Stimulated activated CD8-positive, alpha-beta memory T cell treated with anti-CD3 and anti-CD28 coated beads, Interleukin-15, amount 100 ng/mL, for 48 hours (primary cell): ENCODE measurements at regions not wholly inside any gene's neighbourhood (a gene's known extent, or its start where the extent isn't known, plus 50 kb on each side); places are given as distances from the start of the nearest gene placed in this dataset.

ENCODE experiments used
- DNase-seq, 2 donors: peaks; one replicate each; pipeline ENCODE4 v3.0.0-alpha.2; 2020; ENCODE audit warnings: low read depth in 2 of 2

GRCh38 chr10:113292086-113292485 is 260.8 kb upstream of the HABP2 start:
- no peak for DNase-seq

- DNase-seq = no peak
Measured at GRCh38 chr10:113292743-113293142, 260.1 kb upstream of the HABP2 start.

GRCh38 chr10:113293167-113293566 is 259.7 kb upstream of the HABP2 start:
- DNase-seq = no peak

GRCh38 chr10:113294868-113295267 is 258.0 kb upstream of the HABP2 start:
- DNase-seq = no peak

GRCh38 chr10:113297226-113297625 is 255.6 kb upstream of the HABP2 start:
- DNase-seq = no peak

- DNase-seq = no peak
Measured at GRCh38 chr10:113298616-113299015, 254.2 kb upstream of the HABP2 start.

GRCh38 chr10:113300201-113300600 is 252.7 kb upstream of the HABP2 start:
- no peak for DNase-seq

GRCh38 chr10:113300617-113301016 is 252.2 kb upstream of the HABP2 start:
- DNase-seq = no peak

- no peak for DNase-seq
Measured at GRCh38 chr10:113301342-113301984, 251.4 kb upstream of the HABP2 start.

- DNase-seq = no peak
Measured at GRCh38 chr10:113302062-113302461, 250.8 kb upstream of the HABP2 start.

GRCh38 chr10:113303544-113304146 is 249.2 kb upstream of the HABP2 start:
- no peak for DNase-seq

GRCh38 chr10:113304726-113305125 is 248.1 kb upstream of the HABP2 start:
- no peak for DNase-seq

GRCh38 chr10:113305871-113306270 is 247.0 kb upstream of the HABP2 start:
- DNase-seq = no peak

- DNase-seq = no peak
Measured at GRCh38 chr10:113309791-113310190, 243.1 kb upstream of the HABP2 start.

GRCh38 chr10:113310347-113310746 is 242.5 kb upstream of the HABP2 start:
- no peak for DNase-seq

GRCh38 chr10:113313048-113313602 is 239.7 kb upstream of the HABP2 start:
- DNase-seq = no peak

GRCh38 chr10:113313722-113314121 is 239.1 kb upstream of the HABP2 start:
- no peak for DNase-seq

- no peak for DNase-seq
Measured at GRCh38 chr10:113316506-113316905, 236.3 kb upstream of the HABP2 start.

GRCh38 chr10:113317489-113317888 is 235.4 kb upstream of the HABP2 start:
- no peak for DNase-seq

GRCh38 chr10:113319479-113319878 is 233.4 kb upstream of the HABP2 start:
- DNase-seq = no peak

- no peak for DNase-seq
Measured at GRCh38 chr10:113320211-113320610, 232.6 kb upstream of the HABP2 start.

- DNase-seq = no peak
Measured at GRCh38 chr10:113320987-113321386, 231.9 kb upstream of the HABP2 start.

- DNase-seq = no peak
Measured at GRCh38 chr10:113322843-113323242, 230.0 kb upstream of the HABP2 start.

GRCh38 chr10:113323985-113324384 is 228.9 kb upstream of the HABP2 start:
- DNase-seq = no peak
